B cell (primary cell): ENCODE measurements at regions not wholly inside any gene's neighbourhood (a gene's known extent, or its start where the extent isn't known, plus 50 kb on each side); places are given as distances from the start of the nearest gene placed in this dataset.

Experiments
- ATAC-seq: fragments of 200-7000 bp; cut with Tn5 transposase; one replicate; pipeline ENCODE4 v1.10.0; 2021; ENCODE audit warnings: low read depth, mild to moderate bottlenecking, moderate number of reproducible peaks, moderate library complexity
- CTCF ChIA-PET: fragments of 350-600 bp; sonication (Branson Sonifier 250); formaldehyde crosslinking; loops from one replicate; lab custom pipeline; 2021; ENCODE audit warnings: antibody characterized with exemption, inconsistent platforms; lab: Charles Lee
- POLR2A ChIA-PET: fragments of 350-600 bp; sonication (Branson Sonifier 250); formaldehyde crosslinking; loops from one replicate; lab custom pipeline; 2021; ENCODE audit warnings: antibody characterized with exemption; lab: Charles Lee
- DNase-seq: peaks from one replicate; pipeline ENCODE4 v3.0.0; 2013
- H2AFZ ChIP-seq: 2 replicates; pipeline ENCODE4 v1.6.1; 2012; ENCODE audit warnings: mild to moderate bottlenecking, low read depth, low read length; ENCODE audit not compliant: insufficient read depth, poor library complexity, severe bottlenecking
- H3K27ac ChIP-seq, 2 donors: 1 replicate in 1 of 2; 2 replicates in 1 of 2; pipeline ENCODE4 v1.5.1; 2012 to 2013; ENCODE audit warnings: low read length in 2 of 2, mild to moderate bottlenecking in 2 of 2, moderate library complexity in 1 of 2
- H3K27me3 ChIP-seq, 4 experiments: fragments of 200-600 bp in 1 of 4; sonication (generic) in 1 of 4; replicated peaks in 1 of 4; 1 replicate in 2 of 4; 2 replicates in 2 of 4; pipeline versions ENCODE4 v1.6.1 to v1.7.0; 2013 to 2016; ENCODE audit warnings: low read length in 3 of 4, mild to moderate bottlenecking in 2 of 4, mixed read lengths in 1 of 4, moderate library complexity in 1 of 4; ENCODE audit not compliant: insufficient read depth in 4 of 4, control insufficient read depth in 3 of 4; ENCODE audit errors: control extremely low read depth in 1 of 4
- H3K36me3 ChIP-seq, 2 experiments: replicated peaks in 1 of 2; 1 replicate in 1 of 2; 2 replicates in 1 of 2; pipeline versions ENCODE4 v1.6.1 to v1.7.1; 2013; ENCODE audit warnings: low read length in 1 of 2; ENCODE audit not compliant: insufficient read depth in 2 of 2, control insufficient read depth in 1 of 2; ENCODE audit errors: control extremely low read depth in 1 of 2, extremely low read depth in 1 of 2
- H3K4me1 ChIP-seq, 2 donors: fragments of 200-600 bp in 1 of 2; sonication (generic) in 1 of 2; 1 replicate in 1 of 2; 2 replicates in 1 of 2; pipeline versions ENCODE4 v1.5.1 to v1.6.1; 2013 to 2017; ENCODE audit warnings: low read length in 2 of 2; ENCODE audit not compliant: control insufficient read depth in 2 of 2, insufficient read depth in 2 of 2
- H3K4me2 ChIP-seq: replicated peaks from 2 replicates; pipeline ENCODE3; 2012; ENCODE audit warnings: mild to moderate bottlenecking, low read depth, low read length; ENCODE audit not compliant: poor library complexity, severe bottlenecking
- H3K4me3 ChIP-seq, 5 experiments: fragments of 200-600 bp in 1 of 5; sonication (generic) in 1 of 5; 1 replicate in 3 of 5; 2 replicates in 2 of 5; pipeline versions ENCODE4 v1.5.1 to v1.7.0; 2011 to 2016; ENCODE audit warnings: low read length in 4 of 5, mild to moderate bottlenecking in 4 of 5, low read depth in 2 of 5, control low read depth in 1 of 5, moderate library complexity in 1 of 5; ENCODE audit not compliant: insufficient read depth in 1 of 5; ENCODE audit errors: control extremely low read depth in 1 of 5, extremely low read depth in 1 of 5
- H3K79me2 ChIP-seq: fragments of 200-600 bp; sonication (generic); one replicate; pipeline ENCODE4 v1.6.0; 2016; ENCODE audit warnings: low read length; ENCODE audit not compliant: control insufficient read depth, insufficient read depth
- H3K9ac ChIP-seq: fragments of 200-600 bp; sonication (generic); 2 replicates; pipeline ENCODE4 v1.6.1; 2017; ENCODE audit warnings: mild to moderate bottlenecking, low read length, moderate library complexity
- H3K9me3 ChIP-seq, 3 donors: one replicate each; pipeline versions ENCODE4 v1.6.1 to v1.7.1; 2013; ENCODE audit warnings: low read length in 2 of 3; ENCODE audit not compliant: control insufficient read depth in 2 of 3, insufficient read depth in 1 of 3; ENCODE audit errors: control extremely low read depth in 1 of 3
- H4K20me1 ChIP-seq: 2 replicates; pipeline ENCODE4 v1.6.0; 2012; ENCODE audit warnings: mild to moderate bottlenecking, low read length; ENCODE audit not compliant: insufficient read depth, control insufficient read depth, poor library complexity, severe bottlenecking
- H3K27ac Mint-ChIP-seq: one replicate; pipeline ENCODE4 v1.8.0; 2021; ENCODE audit warnings: mixed read lengths
- H3K27me3 Mint-ChIP-seq: one replicate; pipeline ENCODE4 v1.8.0; 2021; ENCODE audit warnings: mixed read lengths
- H3K4me1 Mint-ChIP-seq: one replicate; pipeline ENCODE4 v1.8.0; 2021; ENCODE audit warnings: mixed read lengths
- H3K4me3 Mint-ChIP-seq: one replicate; pipeline ENCODE4 v1.8.0; 2021; ENCODE audit warnings: mixed read lengths
- H3K9me3 Mint-ChIP-seq: one replicate; pipeline ENCODE4 v1.8.0; 2022; ENCODE audit warnings: mixed read lengths; ENCODE audit not compliant: insufficient read depth
- EZH2 ChIP-seq: IDR thresholded peaks from 2 replicates; pipeline ENCODE4 v1.6.1; 2012; ENCODE audit warnings: borderline replicate concordance, low read depth, mild to moderate bottlenecking, moderate library complexity, low read length; ENCODE audit not compliant: insufficient read depth, poor library complexity, severe bottlenecking
- WGBS: methylation state at CpG from one replicate; pipeline ENCODE4 v1.1.5; 2013; ENCODE audit warnings: missing lambda C conversion rate; ENCODE audit not compliant: insufficient coverage; 5-methylcytosine and 5-hydroxymethylcytosine counted together
- intact Hi-C: fragments of 100-400 bp; cut with micrococcal nuclease; formaldehyde crosslinking; loops from one replicate; pipeline ENCODE4 v1.10.0; 2022
- TF ChIP-seq, protein P1 (sequence below): fragments of 200-600 bp; IDR thresholded peaks from one replicate; pipeline ENCODE4 v1.8.0; 2022; ENCODE audit warnings: antibody characterized with exemption, mild to moderate bottlenecking

DNA sequence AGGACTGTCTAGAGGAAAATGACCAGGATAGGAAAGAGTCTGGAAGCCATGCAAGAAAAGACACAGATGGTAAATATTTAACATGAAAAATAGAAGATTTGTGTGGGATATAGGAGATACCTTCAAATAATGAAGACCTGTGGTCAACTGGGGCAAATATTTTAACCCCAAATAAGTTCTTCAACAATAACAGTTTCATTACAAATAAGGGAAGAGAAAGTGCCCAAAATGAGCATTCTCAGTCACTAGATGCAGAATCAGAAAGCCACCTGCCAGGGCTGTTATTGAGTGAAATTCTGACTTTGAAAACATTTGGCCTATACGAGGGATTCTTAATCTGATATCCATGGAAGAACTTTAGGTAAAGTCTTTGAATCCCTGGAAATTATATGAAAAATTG, 231.2 kb upstream of the PLEKHG7 start:
- Histone ChIP-seq H3K4me2 (peak overlapping the region; percentile 75), H3K27ac (peak overlapping the region; percentile 85 to 93), H3K9ac (peak overlapping the region; percentile 28), H3K36me3 (peaks cover 0 to 26% of the 10 kb centered on the region in 2 experiments), H3K4me1 (peaks cover 78 to 79% of the 10 kb centered on the region in 2 donors), H2AFZ (no peak overlapping the region), H3K4me3 (peak overlapping the region in 1 of 5 experiments; percentile 93), H4K20me1 (no peaks in the 10 kb centered on the region), H3K9me3 (no peaks in the 10 kb centered on the region), H3K27me3 (no peaks in the 10 kb centered on the region), H3K79me2 (peaks cover 93% of the 10 kb centered on the region)
- peak overlapping the region; percentile 46 for H3K4me3 Mint-ChIP-seq
- H3K4me1 Mint-ChIP-seq, result peaks cover 78% of the 10 kb centered on the region
- ChIA-PET POLR2A (no interaction called here), CTCF (no interaction called here)
- WGBS, result 0% methylated on average over 1 of the region's 1 CpG
- intact Hi-C loops, result loop anchor here (1.0 to 2.0 kb wide), 2 partner anchors 14 to 31 kb away; no protein-coding TSS in a partner anchor
- H3K27ac Mint-ChIP-seq, result peak overlapping the region; percentile 92
- ATAC-seq, result no peak
- H3K27me3 Mint-ChIP-seq, result no peaks in the 10 kb centered on the region
- TF ChIP-seq, protein P1, sequence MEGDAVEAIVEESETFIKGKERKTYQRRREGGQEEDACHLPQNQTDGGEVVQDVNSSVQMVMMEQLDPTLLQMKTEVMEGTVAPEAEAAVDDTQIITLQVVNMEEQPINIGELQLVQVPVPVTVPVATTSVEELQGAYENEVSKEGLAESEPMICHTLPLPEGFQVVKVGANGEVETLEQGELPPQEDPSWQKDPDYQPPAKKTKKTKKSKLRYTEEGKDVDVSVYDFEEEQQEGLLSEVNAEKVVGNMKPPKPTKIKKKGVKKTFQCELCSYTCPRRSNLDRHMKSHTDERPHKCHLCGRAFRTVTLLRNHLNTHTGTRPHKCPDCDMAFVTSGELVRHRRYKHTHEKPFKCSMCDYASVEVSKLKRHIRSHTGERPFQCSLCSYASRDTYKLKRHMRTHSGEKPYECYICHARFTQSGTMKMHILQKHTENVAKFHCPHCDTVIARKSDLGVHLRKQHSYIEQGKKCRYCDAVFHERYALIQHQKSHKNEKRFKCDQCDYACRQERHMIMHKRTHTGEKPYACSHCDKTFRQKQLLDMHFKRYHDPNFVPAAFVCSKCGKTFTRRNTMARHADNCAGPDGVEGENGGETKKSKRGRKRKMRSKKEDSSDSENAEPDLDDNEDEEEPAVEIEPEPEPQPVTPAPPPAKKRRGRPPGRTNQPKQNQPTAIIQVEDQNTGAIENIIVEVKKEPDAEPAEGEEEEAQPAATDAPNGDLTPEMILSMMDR, result no peak
- TF ChIP-seq EZH2, result no peak
- DNase-seq, result peak; percentile 65
- H3K9me3 Mint-ChIP-seq, result peaks cover 5% of the 10 kb centered on the region

DNA sequence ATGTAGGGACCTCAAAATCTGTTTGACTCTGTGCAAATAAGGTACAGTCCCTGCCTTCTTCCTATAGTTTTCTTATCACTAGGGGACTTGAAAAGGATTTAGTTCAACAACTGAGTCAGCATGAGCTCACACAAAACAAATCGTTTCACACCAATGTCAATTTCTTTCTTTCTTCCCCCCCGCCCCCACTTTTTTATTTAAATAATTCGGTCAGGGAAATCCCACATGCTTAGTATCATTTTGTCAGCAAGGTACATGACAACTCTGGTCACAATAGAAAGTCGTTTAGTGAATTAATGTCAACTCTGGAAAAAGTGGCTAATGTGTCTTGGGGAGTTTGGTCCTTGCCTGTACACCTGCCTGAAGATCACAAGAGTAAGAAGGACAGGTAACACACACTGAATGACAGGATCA, 232.2 kb upstream of the PLEKHG7 start:
- H3K4me3 Mint-ChIP-seq, result peak overlapping the region; percentile 77
- ChIA-PET CTCF (interaction anchor here (0.6 to 2.3 kb wide), 8 partner anchors 25 to 1088 kb away, joined by 3 to 11 read pairs (median 4); partner anchors contain the start of gene BTG1), POLR2A (interaction anchor here (2.3 to 2.5 kb wide), 2 partner anchors 25 to 325 kb away, joined by 17 to 22 read pairs; partner anchors contain the start of gene BTG1)
- Histone ChIP-seq H3K36me3 (peaks cover 0 to 20% of the 10 kb centered on the region in 2 experiments), H4K20me1 (no peaks in the 10 kb centered on the region), H3K79me2 (peaks cover 84% of the 10 kb centered on the region), H3K4me3 (peak overlapping the region in 4 of 5 experiments; percentile 7 to 93 (median 26)), H3K27me3 (no peaks in the 10 kb centered on the region), H3K9ac (peak overlapping the region; percentile 36), H2AFZ (peak overlapping the region; percentile 34), H3K4me1 (peaks cover 78 to 80% of the 10 kb centered on the region in 2 donors), H3K4me2 (peak overlapping the region; percentile 75), H3K27ac (peak overlapping the region; percentile 85 to 93), H3K9me3 (no peaks in the 10 kb centered on the region)
- H3K4me1 Mint-ChIP-seq, result peaks cover 80% of the 10 kb centered on the region
- no peak for TF ChIP-seq EZH2
- TF ChIP-seq, protein P1, result no peak
- H3K27ac Mint-ChIP-seq, result peak overlapping the region; percentile 92
- H3K9me3 Mint-ChIP-seq, result no peaks in the 10 kb centered on the region
- ATAC-seq, result peak; percentile 6
- DNase-seq, result peak; percentile 80
- H3K27me3 Mint-ChIP-seq, result no peaks in the 10 kb centered on the region
- intact Hi-C loops, result loop anchor here (1.0 to 2.0 kb wide), 4 partner anchors 8 to 32 kb away; no protein-coding TSS in a partner anchor
- 20% methylated on average over 1 of the region's 4 CpGs for WGBS
